GM12878 (cell line): ENCODE measurements at regions not wholly inside any gene's neighbourhood (a gene's known extent, or its start where the extent isn't known, plus 50 kb on each side); places are given as distances from the start of the nearest gene placed in this dataset.

ENCODE experiments used
- ATAC-seq: fragments of 200-7000 bp; cut with Tn5 transposase; 3 replicates; pipeline ENCODE4 v1.9.1; 2020; ENCODE audit warnings: mild to moderate bottlenecking, moderate library complexity
- BruUV-seq: library from RNA; stranded (reverse); fragments of 400-500 nt; replicated peaks from 2 replicates; lab custom pipeline; 2021; lab: Mats Ljungman, UMichigan
- CTCF ChIA-PET: fragments of 300-600 bp; sonication (Branson Sonifier 250); formaldehyde crosslinking; extraction: SDS; loops from one replicate; lab custom pipeline; 2021; ENCODE audit warnings: inconsistent platforms; lab: Yijun Ruan, JAX
- POLR2A ChIA-PET: fragments of 350-600 bp; formaldehyde crosslinking; extraction: SDS; loops from one replicate; lab custom pipeline; 2021; ENCODE audit warnings: inconsistent platforms; lab: Charles Lee
- RAD21 ChIA-PET: fragments of 300-600 bp; sonication (Branson Sonifier 250); formaldehyde crosslinking; loops from one replicate; lab custom pipeline; 2023; ENCODE audit warnings: antibody characterized with exemption; ENCODE audit not compliant: unreplicated experiment; lab: Charles Lee
- SMC1A ChIA-PET: fragments of 300-600 bp; sonication (Branson Sonifier 250); formaldehyde crosslinking; loops from one replicate; lab custom pipeline; 2023; ENCODE audit not compliant: unreplicated experiment, uncharacterized antibody; lab: Charles Lee
- DNase-seq: peaks from one replicate; pipeline ENCODE4 v3.0.0-alpha.2; 2011; ENCODE audit warnings: low read depth, low spot score
- FAIRE-seq: peaks from 3 replicates; lab custom pipeline; 2011; peaks lifted over from hg19 to GRCh38; lab: Jason Lieb, UNC
- H2AFZ ChIP-seq: 2 replicates; pipeline ENCODE4 v1.6.0; 2011; ENCODE audit warnings: low read depth, low read length, control low read depth; ENCODE audit not compliant: control insufficient read depth
- H3K27ac ChIP-seq: 2 replicates; pipeline ENCODE4 v1.5.1; 2011; ENCODE audit warnings: control low read depth; ENCODE audit not compliant: control insufficient read depth, insufficient read depth
- H3K27me3 ChIP-seq, 2 experiments: replicated peaks in 1 of 2; 2 replicates each; pipeline versions ENCODE4 v1.6.0 to v1.6.1; 2011; ENCODE audit warnings: low read length in 1 of 2; ENCODE audit not compliant: control insufficient read depth in 2 of 2, insufficient read depth in 2 of 2
- H3K36me3 ChIP-seq, 2 experiments: 2 replicates each; pipeline ENCODE4 v1.5.1; 2011; ENCODE audit warnings: low read length in 1 of 2; ENCODE audit not compliant: control insufficient read depth in 2 of 2, insufficient read depth in 2 of 2
- H3K4me1 ChIP-seq: 2 replicates; pipeline ENCODE4 v1.6.1; 2011; ENCODE audit warnings: mild to moderate bottlenecking, low read length, moderate library complexity, mixed read lengths; ENCODE audit not compliant: control insufficient read depth, insufficient read depth
- H3K4me2 ChIP-seq: 2 replicates; pipeline ENCODE4 v1.6.0; 2011; ENCODE audit warnings: control low read depth; ENCODE audit not compliant: control insufficient read depth, insufficient read depth
- H3K4me3 ChIP-seq: fragments of 200-600 bp; sonication (generic); 2 replicates; pipeline ENCODE4 v1.5.1; 2016
- H3K79me2 ChIP-seq: 2 replicates; pipeline ENCODE4 v1.6.0; 2011; ENCODE audit warnings: low read length; ENCODE audit not compliant: control insufficient read depth, insufficient read depth
- H3K9ac ChIP-seq: 2 replicates; pipeline ENCODE4 v1.8.0; 2011; ENCODE audit warnings: low read length, control low read depth, mixed read lengths; ENCODE audit not compliant: control insufficient read depth, insufficient read depth
- H3K9me3 ChIP-seq: replicated peaks from 3 replicates; pipeline ENCODE4 v1.5.1; 2011; ENCODE audit warnings: mild to moderate bottlenecking, low read length; ENCODE audit not compliant: control insufficient read depth, insufficient read depth
- H4K20me1 ChIP-seq: 2 replicates; pipeline ENCODE4 v1.6.0; 2011; ENCODE audit not compliant: control insufficient read depth, insufficient read depth
- BACH1 ChIP-seq: fragments of 450-650 bp; IDR thresholded peaks from 2 replicates; pipeline ENCODE4 v1.6.1; 2017; ENCODE audit warnings: mild to moderate bottlenecking, borderline replicate concordance
- CBX3 ChIP-seq: fragments of 200-600 bp; sonication (generic); IDR thresholded peaks from 2 replicates; pipeline ENCODE4 v1.6.1; 2016; ENCODE audit warnings: low read depth, borderline replicate concordance
- CEBPZ ChIP-seq: fragments of 150-350 bp; IDR thresholded peaks from 2 replicates; pipeline ENCODE4 v1.6.1; 2016; ENCODE audit warnings: low read depth, low read length
- IRF4 ChIP-seq: IDR thresholded peaks from 2 replicates; pipeline ENCODE4 v1.6.1; 2011; ENCODE audit warnings: low read depth, low read length
- LARP7 ChIP-seq: fragments of 450-650 bp; IDR thresholded peaks from 2 replicates; pipeline ENCODE4 v1.6.1; 2017; ENCODE audit warnings: mild to moderate bottlenecking
- PAX5 ChIP-seq: IDR thresholded peaks from 2 replicates; pipeline ENCODE4 v1.6.1; 2011; ENCODE audit warnings: low read depth, low read length, borderline replicate concordance
- PKNOX1 ChIP-seq: fragments of 450-650 bp; IDR thresholded peaks from 2 replicates; pipeline ENCODE4 v1.6.1; 2016; ENCODE audit warnings: mild to moderate bottlenecking
- RB1 ChIP-seq: fragments of 450-650 bp; formaldehyde crosslinking; IDR thresholded peaks from 2 replicates; pipeline ENCODE4 v1.6.1; 2017; ENCODE audit warnings: mild to moderate bottlenecking, borderline replicate concordance
- SMARCA5 ChIP-seq: fragments of 450-650 bp; IDR thresholded peaks from 2 replicates; pipeline ENCODE4 v1.6.1; 2017; ENCODE audit warnings: mild to moderate bottlenecking
- STAT1 ChIP-seq: fragments of 450-650 bp; conservative IDR thresholded peaks from 2 replicates; pipeline ENCODE4 v1.6.1; 2014; ENCODE audit warnings: antibody characterized with exemption, mild to moderate bottlenecking
- TBL1XR1 ChIP-seq: IDR thresholded peaks from 2 replicates; pipeline ENCODE4 v1.6.1; 2012; ENCODE audit warnings: low read depth, low read length, improper control_type of control experiment
- YY1 ChIP-seq: IDR thresholded peaks from 2 replicates; pipeline ENCODE4 v1.6.1; 2011; ENCODE audit warnings: low read depth, mild to moderate bottlenecking, low read length
- ZBTB40 ChIP-seq: fragments of 450-650 bp; IDR thresholded peaks from 2 replicates; pipeline ENCODE4 v1.6.1; 2016; ENCODE audit warnings: mild to moderate bottlenecking, moderate library complexity, borderline replicate concordance
- ZNF207 ChIP-seq: fragments of 450-650 bp; IDR thresholded peaks from 2 replicates; pipeline ENCODE4 v1.6.1; 2014; ENCODE audit warnings: antibody characterized with exemption, mild to moderate bottlenecking, borderline replicate concordance
- ZNF217 ChIP-seq: fragments of 450-650 bp; IDR thresholded peaks from 2 replicates; pipeline ENCODE4 v1.6.1; 2017; ENCODE audit warnings: antibody characterized with exemption, mild to moderate bottlenecking
- ZSCAN29 ChIP-seq: fragments of 450-650 bp; IDR thresholded peaks from 2 replicates; pipeline ENCODE4 v1.6.1; 2017; ENCODE audit warnings: mild to moderate bottlenecking, moderate library complexity
- in situ Hi-C: fragments of 300-500 bp; cut with MboI; formaldehyde crosslinking; loops from 9 replicates; pipeline ENCODE4 v1.14.3; 2018; ENCODE audit warnings: mixed read lengths
- intact Hi-C: fragments of 100-400 bp; cut with micrococcal nuclease; formaldehyde crosslinking; loops from one replicate; pipeline ENCODE4 v1.14.2; 2022; ENCODE audit not compliant: unreplicated experiment

GRCh38 chr6:119801056-119801455 is 451.5 kb upstream of the MAN1A1 start (continued):
- TF ChIP-seq ZSCAN29 (no peak), RB1 (no peak), ZNF207 (no peak), BACH1 (no peak), ZBTB40 (no peak), PKNOX1 (no peak), YY1 (no peak)

GRCh38 chr6:119800526-119800925 is 451.0 kb upstream of the MAN1A1 start:
- Histone ChIP-seq H3K9me3 (no peaks in the 10 kb centered on the region), H2AFZ (no peak overlapping the region), H4K20me1 (no peaks in the 10 kb centered on the region), H3K4me1 (no peaks in the 10 kb centered on the region), H3K79me2 (no peaks in the 10 kb centered on the region), H3K9ac (no peak overlapping the region), H3K36me3 (no peaks in the 10 kb centered on the region), H3K4me2 (no peak overlapping the region), H3K4me3 (no peak overlapping the region), H3K27me3 (no peaks in the 10 kb centered on the region), H3K27ac (no peak overlapping the region)
- in situ Hi-C loops: no loop called here
- DNase-seq (no peak), FAIRE-seq (no peak), ATAC-seq (no peak)
- ChIA-PET CTCF (no interaction called here), POLR2A (no interaction called here), RAD21 (no interaction called here), SMC1A (interaction anchor here (0.9 kb wide), 2 partner anchors 13 to 668 kb away, joined by 3 read pairs; no protein-coding TSS in a partner anchor)
- intact Hi-C loops: no loop called here
- no TSS peak for BruUV-seq
- TF ChIP-seq SMARCA5 (no peak), ZNF217 (no peak), CBX3 (no peak), CEBPZ (no peak), PAX5 (no peak), IRF4 (no peak), LARP7 (no peak), STAT1 (no peak), TBL1XR1 (no peak)
